HG03565 (cell line): ENCODE measurements at regions not wholly inside any gene's neighbourhood (a gene's known extent, or its start where the extent isn't known, plus 50 kb on each side); places are given as distances from the start of the nearest gene placed in this dataset.
"Not testable (repeated sequence)": the region's sequence is repeated elsewhere in the genome, so short reads cannot be mapped to it uniquely, and the experiment has no call there.

ENCODE experiments used
- ATAC-seq: cut with Tn5 transposase; IDR thresholded peaks from one replicate; pipeline ENCODE4 v1.9.1; 2021; ENCODE audit warnings: mild to moderate bottlenecking, moderate library complexity; ENCODE audit not compliant: unreplicated experiment

- no peak for ATAC-seq
These were observed 667.6 kb upstream of the ANKRD30A start for GRCh38 chr10:36457751-36458150.

- no peak for ATAC-seq
These were observed 669.8 kb upstream of the ANKRD30A start for GRCh38 chr10:36455526-36456133.

- ATAC-seq = no peak
These were observed 672.5 kb upstream of the ANKRD30A start for GRCh38 chr10:36452851-36453250.

GRCh38 chr10:36451391-36451970, 673.9 kb upstream of the ANKRD30A start:
- no peak for ATAC-seq

- no peak for ATAC-seq
These were observed 675.0 kb upstream of the ANKRD30A start for GRCh38 chr10:36450380-36450779.

GRCh38 chr10:36448760-36449691, 676.4 kb upstream of the ANKRD30A start:
- ATAC-seq = no peak

GRCh38 chr10:36446881-36447280, 678.5 kb upstream of the ANKRD30A start:
- no peak for ATAC-seq

GRCh38 chr10:36443233-36443632, 682.2 kb upstream of the ANKRD30A start:
- ATAC-seq = no peak

GRCh38 chr10:36441557-36441956, 683.8 kb upstream of the ANKRD30A start:
- ATAC-seq = no peak

GRCh38 chr10:36440539-36440938, 684.9 kb upstream of the ANKRD30A start:
- ATAC-seq = no peak

- no peak for ATAC-seq
These were observed 688.0 kb upstream of the ANKRD30A start for GRCh38 chr10:36437367-36437766.

- no peak for ATAC-seq
These were observed 696.9 kb upstream of the ANKRD30A start for GRCh38 chr10:36428507-36428906.

GRCh38 chr10:36425131-36425797, 700.1 kb upstream of the ANKRD30A start:
- no peak for ATAC-seq

- ATAC-seq = no peak
These were observed 700.9 kb upstream of the ANKRD30A start for GRCh38 chr10:36424502-36424901.

- no peak for ATAC-seq
These were observed 701.6 kb upstream of the ANKRD30A start for GRCh38 chr10:36423821-36424248.

GRCh38 chr10:36421992-36422391, 703.4 kb upstream of the ANKRD30A start:
- ATAC-seq = no peak

- ATAC-seq = no peak
These were observed 708.9 kb upstream of the ANKRD30A start for GRCh38 chr10:36416513-36416912.

GRCh38 chr10:36412942-36413341, 712.5 kb upstream of the ANKRD30A start:
- ATAC-seq = no peak

GRCh38 chr10:36400238-36400637, 725.2 kb upstream of the ANKRD30A start:
- not testable (repeated sequence) for ATAC-seq

GRCh38 chr10:36393801-36394200, 731.6 kb upstream of the ANKRD30A start:
- no peak for ATAC-seq

GRCh38 chr10:36391405-36391804, 734.0 kb upstream of the ANKRD30A start:
- ATAC-seq = no peak
